CD4-positive, alpha-beta memory T cell (primary cell): ENCODE measurements at regions not wholly inside any gene's neighbourhood (a gene's known extent, or its start where the extent isn't known, plus 50 kb on each side); places are given as distances from the start of the nearest gene placed in this dataset.

Experiments
- CTCF ChIA-PET: fragments of 350-600 bp; sonication (Branson Sonifier 250); formaldehyde crosslinking; loops from one replicate; lab custom pipeline; 2021; ENCODE audit warnings: inconsistent platforms; ENCODE audit not compliant: partially characterized antibody; lab: Charles Lee
- POLR2A ChIA-PET: fragments of 350-600 bp; sonication (Branson Sonifier 250); formaldehyde crosslinking; loops from one replicate; lab custom pipeline; 2021; ENCODE audit not compliant: partially characterized antibody; lab: Charles Lee
- DNase-seq, 5 donors: peaks; one replicate each; pipeline versions ENCODE4 v3.0.0 to v3.0.0-alpha.2; 2020 to 2022; ENCODE audit warnings: mixed read lengths in 1 of 5
- H3K27ac ChIP-seq: one replicate; pipeline ENCODE4 v1.7.0; 2013; ENCODE audit warnings: low read depth, low read length
- H3K27me3 ChIP-seq: 2 replicates; pipeline ENCODE4 v1.7.0; 2013; ENCODE audit warnings: mild to moderate bottlenecking, low read length, moderate library complexity; ENCODE audit not compliant: insufficient read depth
- H3K36me3 ChIP-seq: 2 replicates; pipeline ENCODE4 v1.7.0; 2013; ENCODE audit warnings: mild to moderate bottlenecking, low read length, moderate library complexity; ENCODE audit not compliant: insufficient read depth
- H3K4me1 ChIP-seq: 2 replicates; pipeline ENCODE4 v1.7.0; 2013; ENCODE audit warnings: mild to moderate bottlenecking, low read length, moderate library complexity; ENCODE audit not compliant: insufficient read depth
- H3K4me3 ChIP-seq, 2 donors: one replicate each; pipeline ENCODE4 v1.7.0; 2013; ENCODE audit warnings: low read length in 2 of 2, mild to moderate bottlenecking in 1 of 2
- H3K9me3 ChIP-seq, 2 donors: one replicate each; pipeline ENCODE4 v1.7.0; 2013; ENCODE audit warnings: low read length in 2 of 2, control low read depth in 1 of 2; ENCODE audit not compliant: control insufficient read depth in 1 of 2
- H3K27ac Mint-ChIP-seq, 7 donors: one replicate each; pipeline ENCODE4 v1.8.0; 2020 to 2021; ENCODE audit warnings: mixed read lengths in 7 of 7, mild to moderate bottlenecking in 6 of 7, inconsistent platforms in 3 of 7, moderate library complexity in 3 of 7
- H3K27me3 Mint-ChIP-seq, 2 donors: one replicate each; pipeline ENCODE4 v1.8.0; 2020 to 2021; ENCODE audit warnings: mixed read lengths in 2 of 2
- H3K36me3 Mint-ChIP-seq, 2 donors: one replicate each; pipeline ENCODE4 v1.8.0; 2020 to 2021; ENCODE audit warnings: mixed read lengths in 2 of 2, inconsistent platforms in 1 of 2, mild to moderate bottlenecking in 1 of 2
- H3K4me1 Mint-ChIP-seq, 4 donors: one replicate each; pipeline ENCODE4 v1.8.0; 2020 to 2021; ENCODE audit warnings: mixed read lengths in 4 of 4, mild to moderate bottlenecking in 1 of 4
- H3K4me3 Mint-ChIP-seq, 8 donors: one replicate each; pipeline ENCODE4 v1.8.0; 2020 to 2021; ENCODE audit warnings: mixed read lengths in 8 of 8, mild to moderate bottlenecking in 7 of 8, moderate library complexity in 6 of 8, inconsistent platforms in 3 of 8
- H3K9me3 Mint-ChIP-seq, 8 donors: one replicate each; pipeline ENCODE4 v1.8.0; 2020 to 2021; ENCODE audit warnings: mixed read lengths in 8 of 8, mild to moderate bottlenecking in 5 of 8, inconsistent platforms in 3 of 8, moderate library complexity in 1 of 8
- intact Hi-C: fragments of 100-400 bp; cut with micrococcal nuclease; formaldehyde crosslinking; loops from one replicate; pipeline ENCODE4 v1.15.1; 2023

GRCh38 chr18:34280000-34280399, 55.3 kb upstream of the NOL4 start:
- no peaks in the 10 kb centered on the region for H3K9me3 ChIP-seq
- no peak overlapping the region for H3K27ac ChIP-seq
- no peaks in the 10 kb centered on the region for H3K27me3 ChIP-seq
- CTCF ChIA-PET, result no interaction called here
- Mint-ChIP-seq H3K4me3 (no peak overlapping the region), H3K36me3 (no peaks in the 10 kb centered on the region), H3K4me1 (no peaks in the 10 kb centered on the region), H3K27ac (no peak overlapping the region), H3K27me3 (no peaks in the 10 kb centered on the region), H3K9me3 (peaks cover 0 to 12% (median 3%) of the 10 kb centered on the region in 8 donors)
- no peaks in the 10 kb centered on the region for H3K4me1 ChIP-seq
- H3K36me3 ChIP-seq, result no peaks in the 10 kb centered on the region
- H3K4me3 ChIP-seq, result no peak overlapping the region
- POLR2A ChIA-PET, result no interaction called here
- intact Hi-C loops, result no loop called here
- DNase-seq, result no peak

DNA sequence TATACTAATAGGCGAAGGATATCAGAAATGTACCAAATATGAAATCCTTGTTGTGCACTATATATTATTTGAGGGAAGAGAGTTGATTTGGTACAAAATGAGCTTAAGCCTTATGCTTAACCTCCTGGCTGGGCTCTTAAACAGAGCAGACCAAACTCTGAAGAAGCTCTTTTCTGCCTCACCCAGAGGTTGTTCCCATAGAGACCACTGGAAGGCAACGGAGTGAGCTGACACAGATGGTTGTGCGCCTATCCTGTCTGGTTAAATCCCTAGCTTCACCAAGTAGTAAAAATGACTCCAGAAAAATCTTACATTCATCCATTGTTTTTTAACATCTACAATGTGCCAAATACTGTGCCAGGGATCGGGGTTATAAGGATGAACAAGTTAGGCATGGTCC, 55.9 kb upstream of the NOL4 start:
- Mint-ChIP-seq H3K36me3 (no peaks in the 10 kb centered on the region), H3K9me3 (peaks cover 0 to 12% (median 3%) of the 10 kb centered on the region in 8 donors)
- CTCF ChIA-PET, result no interaction called here

DNA sequence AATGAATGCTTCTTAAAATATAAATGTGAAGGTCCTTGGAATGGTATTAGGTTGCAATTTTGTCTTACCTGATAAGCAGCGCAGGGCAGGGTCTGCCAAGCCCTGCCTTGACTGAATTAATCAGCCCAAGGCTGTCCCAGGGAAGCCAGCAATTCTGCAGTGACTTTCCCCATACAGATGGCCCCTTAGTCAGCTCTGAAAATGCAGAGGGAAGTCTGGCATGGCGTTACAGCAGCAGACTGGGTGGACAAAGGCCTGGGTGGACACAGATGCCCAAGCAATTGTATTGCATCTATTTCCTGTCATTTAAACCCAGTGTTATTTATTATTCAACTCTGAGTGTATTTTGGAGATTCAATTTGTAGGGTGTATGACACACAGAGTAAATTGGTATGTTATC, 56.6 kb upstream of the NOL4 start:
- Mint-ChIP-seq H3K27ac (no peak overlapping the region), H3K4me3 (no peak overlapping the region), H3K27me3 (no peaks in the 10 kb centered on the region), H3K9me3 (peaks cover 0 to 15% (median 4%) of the 10 kb centered on the region in 8 donors), H3K4me1 (no peaks in the 10 kb centered on the region), H3K36me3 (no peaks in the 10 kb centered on the region)
- POLR2A ChIA-PET, result no interaction called here
- CTCF ChIA-PET, result no interaction called here
- Histone ChIP-seq H3K4me3 (no peak overlapping the region), H3K27me3 (no peaks in the 10 kb centered on the region), H3K27ac (no peak overlapping the region), H3K9me3 (no peaks in the 10 kb centered on the region), H3K4me1 (no peaks in the 10 kb centered on the region), H3K36me3 (no peaks in the 10 kb centered on the region)
- intact Hi-C loops, result no loop called here
- DNase-seq, result no peak

More for the DNA sequence above, 55.9 kb upstream of the NOL4 start:
- Mint-ChIP-seq H3K27ac (no peak overlapping the region), H3K27me3 (no peaks in the 10 kb centered on the region), H3K4me3 (no peak overlapping the region), H3K4me1 (no peaks in the 10 kb centered on the region)
- intact Hi-C loops, result no loop called here
- Histone ChIP-seq H3K9me3 (no peaks in the 10 kb centered on the region), H3K27ac (no peak overlapping the region), H3K36me3 (no peaks in the 10 kb centered on the region), H3K4me1 (no peaks in the 10 kb centered on the region), H3K27me3 (no peaks in the 10 kb centered on the region), H3K4me3 (no peak overlapping the region)
- DNase-seq, result no peak
- POLR2A ChIA-PET, result no interaction called here

- H3K4me1 ChIP-seq, result no peaks in the 10 kb centered on the region
- no peak for DNase-seq
- POLR2A ChIA-PET, result no interaction called here
- no peaks in the 10 kb centered on the region for H3K36me3 Mint-ChIP-seq
- H3K4me1 Mint-ChIP-seq, result no peaks in the 10 kb centered on the region
- H3K4me3 Mint-ChIP-seq, result no peak overlapping the region
- no peaks in the 10 kb centered on the region for H3K36me3 ChIP-seq
- CTCF ChIA-PET, result no interaction called here
- H3K9me3 ChIP-seq, result no peaks in the 10 kb centered on the region
- H3K9me3 Mint-ChIP-seq, result peaks cover 0 to 15% (median 7%) of the 10 kb centered on the region in 8 donors
- H3K4me3 ChIP-seq, result no peak overlapping the region
- H3K27ac Mint-ChIP-seq, result no peak overlapping the region
- no peaks in the 10 kb centered on the region for H3K27me3 ChIP-seq
- no peaks in the 10 kb centered on the region for H3K27me3 Mint-ChIP-seq
- intact Hi-C loops, result no loop called here
- no peak overlapping the region for H3K27ac ChIP-seq
Observed at GRCh38 chr18:34281722-34282121, 57.0 kb upstream of the NOL4 start.

- Histone ChIP-seq H3K27me3 (no peaks in the 10 kb centered on the region), H3K36me3 (no peaks in the 10 kb centered on the region), H3K27ac (no peak overlapping the region), H3K9me3 (no peaks in the 10 kb centered on the region), H3K4me1 (no peaks in the 10 kb centered on the region), H3K4me3 (no peak overlapping the region)
- DNase-seq, result no peak
- Mint-ChIP-seq H3K27me3 (no peaks in the 10 kb centered on the region), H3K9me3 (peaks cover 2 to 21% (median 13%) of the 10 kb centered on the region in 8 donors), H3K36me3 (no peaks in the 10 kb centered on the region), H3K4me3 (no peak overlapping the region), H3K27ac (no peak overlapping the region), H3K4me1 (no peaks in the 10 kb centered on the region)
- ChIA-PET CTCF (no interaction called here), POLR2A (no interaction called here)
- intact Hi-C loops, result no loop called here
Observed at GRCh38 chr18:34283506-34283905, 58.8 kb upstream of the NOL4 start.

GRCh38 chr18:34287825-34288224, 63.1 kb upstream of the NOL4 start:
- Histone ChIP-seq H3K27ac (no peak overlapping the region), H3K4me3 (no peak overlapping the region), H3K9me3 (no peaks in the 10 kb centered on the region), H3K4me1 (no peaks in the 10 kb centered on the region), H3K27me3 (no peaks in the 10 kb centered on the region), H3K36me3 (no peaks in the 10 kb centered on the region)
- DNase-seq, result no peak
- Mint-ChIP-seq H3K4me3 (no peak overlapping the region), H3K9me3 (peaks cover 8 to 22% (median 13%) of the 10 kb centered on the region in 8 donors), H3K36me3 (no peaks in the 10 kb centered on the region), H3K27ac (no peak overlapping the region), H3K4me1 (no peaks in the 10 kb centered on the region), H3K27me3 (no peaks in the 10 kb centered on the region)
- CTCF ChIA-PET, result no interaction called here
- POLR2A ChIA-PET, result no interaction called here
- intact Hi-C loops, result no loop called here

GRCh38 chr18:34292594-34292993, 67.9 kb upstream of the NOL4 start:
- Mint-ChIP-seq H3K9me3 (peaks cover 5 to 28% (median 8%) of the 10 kb centered on the region in 8 donors), H3K4me3 (no peak overlapping the region), H3K27me3 (no peaks in the 10 kb centered on the region), H3K27ac (no peak overlapping the region), H3K36me3 (no peaks in the 10 kb centered on the region), H3K4me1 (no peaks in the 10 kb centered on the region)
- ChIA-PET CTCF (no interaction called here), POLR2A (no interaction called here)
- H3K27me3 ChIP-seq, result no peaks in the 10 kb centered on the region
- H3K4me1 ChIP-seq, result no peaks in the 10 kb centered on the region
- H3K9me3 ChIP-seq, result no peaks in the 10 kb centered on the region
- H3K4me3 ChIP-seq, result no peak overlapping the region
- no peaks in the 10 kb centered on the region for H3K36me3 ChIP-seq
- no peak overlapping the region for H3K27ac ChIP-seq
- intact Hi-C loops, result no loop called here
- no peak for DNase-seq

DNA sequence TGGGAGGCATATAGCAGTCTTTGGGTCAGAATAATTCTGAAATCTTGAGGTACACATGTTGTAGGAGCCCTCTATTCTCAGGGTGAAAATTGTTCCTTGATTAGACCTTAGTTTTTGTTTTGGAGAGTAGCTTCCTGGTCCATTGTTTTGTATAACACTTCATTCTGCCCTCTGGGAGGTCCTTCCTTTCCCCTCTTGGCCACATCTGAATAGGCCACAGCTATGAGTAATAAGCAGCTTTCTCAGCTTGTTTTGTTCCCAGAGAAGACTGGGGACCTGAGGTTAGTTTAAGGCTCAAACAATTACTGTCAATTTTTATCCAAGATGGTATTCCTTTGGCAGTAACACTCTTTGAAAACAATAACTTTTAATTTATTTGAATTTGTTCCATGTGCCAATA, 72.6 kb upstream of the NOL4 start:
- H3K36me3 ChIP-seq, result no peaks in the 10 kb centered on the region
- no peak overlapping the region for H3K27ac ChIP-seq
- DNase-seq, result no peak
- no peaks in the 10 kb centered on the region for H3K27me3 ChIP-seq
- Mint-ChIP-seq H3K27me3 (no peaks in the 10 kb centered on the region), H3K36me3 (no peaks in the 10 kb centered on the region), H3K4me3 (no peak overlapping the region), H3K9me3 (peaks cover 0 to 16% (median 6%) of the 10 kb centered on the region in 8 donors), H3K4me1 (no peaks in the 10 kb centered on the region), H3K27ac (no peak overlapping the region)
- intact Hi-C loops, result no loop called here
- H3K4me1 ChIP-seq, result no peaks in the 10 kb centered on the region
- H3K4me3 ChIP-seq, result no peak overlapping the region
- ChIA-PET POLR2A (no interaction called here), CTCF (no interaction called here)
- peaks cover 0 to 5% of the 10 kb centered on the region in 2 donors for H3K9me3 ChIP-seq
